ENCODE measurements at regions not wholly inside any gene's neighbourhood (a gene's known extent, or its start where the extent isn't known, plus 50 kb on each side); places are given as distances from the start of the nearest gene placed in this dataset.

DNA sequence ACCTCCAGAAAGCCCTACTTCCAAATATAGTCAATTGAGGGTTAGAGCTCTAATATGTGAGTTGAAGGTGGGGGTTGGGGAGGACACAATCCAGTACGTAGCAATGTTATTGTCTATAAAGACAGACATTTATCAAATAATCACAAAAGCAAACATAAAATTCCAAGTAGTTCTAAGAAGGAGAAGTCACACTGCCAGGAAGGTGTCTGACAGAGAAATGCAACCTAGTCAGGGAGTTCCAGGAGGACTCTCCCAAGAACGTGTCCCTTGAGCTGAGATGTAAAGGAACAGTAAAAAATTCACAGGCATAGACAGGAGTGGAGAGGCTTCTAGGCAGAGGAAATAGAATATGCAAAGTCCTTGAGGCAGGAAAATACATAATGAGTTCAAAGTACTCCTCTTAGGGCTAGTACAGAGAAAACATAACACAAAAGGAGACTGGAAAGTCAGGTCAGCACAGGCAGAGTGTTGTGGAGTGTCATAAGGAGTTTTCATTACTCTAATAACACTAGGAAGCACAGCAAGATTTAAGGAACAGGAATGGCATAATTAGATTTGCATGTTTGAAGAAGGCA, 277.6 kb upstream of the STT3B start:
- Histone ChIP-seq H3K4me1 (ENCODE audit: insufficient read depth) (no peaks in the 10 kb centered on the region), H3K9me2 (replicated peaks; ENCODE audit: insufficient read depth) (no peaks in the 10 kb centered on the region), H3K79me2 (no peaks in the 10 kb centered on the region), H2AFZ (no peak overlapping the region), H3K4me2 (no peak overlapping the region), H3K36me3 (replicated peaks; ENCODE audit: insufficient read depth, low read depth) (no peaks in the 10 kb centered on the region), H3K4me3 (no peak overlapping the region), H3K27me3 (no peaks in the 10 kb centered on the region), H4K20me1 (ENCODE audit: insufficient read depth, poor library complexity, severe bottlenecking) (no peaks in the 10 kb centered on the region), H3K9me3 (ENCODE audit: low read depth) (no peaks in the 10 kb centered on the region), H3K27ac (peak overlapping the region; percentile 28)
- TF ChIP-seq, protein P1, sequence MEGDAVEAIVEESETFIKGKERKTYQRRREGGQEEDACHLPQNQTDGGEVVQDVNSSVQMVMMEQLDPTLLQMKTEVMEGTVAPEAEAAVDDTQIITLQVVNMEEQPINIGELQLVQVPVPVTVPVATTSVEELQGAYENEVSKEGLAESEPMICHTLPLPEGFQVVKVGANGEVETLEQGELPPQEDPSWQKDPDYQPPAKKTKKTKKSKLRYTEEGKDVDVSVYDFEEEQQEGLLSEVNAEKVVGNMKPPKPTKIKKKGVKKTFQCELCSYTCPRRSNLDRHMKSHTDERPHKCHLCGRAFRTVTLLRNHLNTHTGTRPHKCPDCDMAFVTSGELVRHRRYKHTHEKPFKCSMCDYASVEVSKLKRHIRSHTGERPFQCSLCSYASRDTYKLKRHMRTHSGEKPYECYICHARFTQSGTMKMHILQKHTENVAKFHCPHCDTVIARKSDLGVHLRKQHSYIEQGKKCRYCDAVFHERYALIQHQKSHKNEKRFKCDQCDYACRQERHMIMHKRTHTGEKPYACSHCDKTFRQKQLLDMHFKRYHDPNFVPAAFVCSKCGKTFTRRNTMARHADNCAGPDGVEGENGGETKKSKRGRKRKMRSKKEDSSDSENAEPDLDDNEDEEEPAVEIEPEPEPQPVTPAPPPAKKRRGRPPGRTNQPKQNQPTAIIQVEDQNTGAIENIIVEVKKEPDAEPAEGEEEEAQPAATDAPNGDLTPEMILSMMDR (IDR thresholded peaks at IDR 0.05; ENCODE audit: poor library complexity) = no peak
- TF ChIP-seq EZH2 (IDR thresholded peaks at IDR 0.05; ENCODE audit: borderline replicate concordance) (no peak), EZH2phosphoT487 (IDR thresholded peaks at IDR 0.05; ENCODE audit: low read depth, severe bottlenecking, unreplicated experiment) (no peak)
- no peak for DNase-seq (ENCODE audit: low spot score)
- WGBS (ENCODE audit: low lambda C conversion rate, missing lambda C conversion rate) = 59% methylated on average over 2 of the region's 2 CpGs

DNA sequence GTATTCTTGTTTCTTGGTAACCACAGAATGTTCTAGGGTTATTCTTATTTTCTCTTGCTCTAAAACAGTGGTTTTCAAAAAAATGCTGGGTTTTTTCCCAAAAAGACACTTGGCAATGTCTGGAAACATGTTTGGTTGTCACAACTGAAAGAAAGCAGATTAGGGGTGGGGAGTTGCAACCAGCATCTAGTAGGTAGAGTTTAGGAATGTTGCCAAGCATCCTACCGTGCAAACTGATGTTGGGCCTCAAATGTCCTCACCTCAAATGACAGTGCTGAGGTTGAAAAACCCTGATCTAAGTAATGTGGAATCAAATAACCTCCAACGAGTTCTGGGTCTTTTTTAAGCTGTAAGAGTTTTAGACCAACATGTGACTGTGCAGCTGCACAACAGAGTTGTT, 270.5 kb upstream of the STT3B start:
- no peak overlapping the region for H3K4me2 ChIP-seq
- H3K4me1 ChIP-seq (ENCODE audit: insufficient read depth) = no peaks in the 10 kb centered on the region
- no peaks in the 10 kb centered on the region for H3K9me3 ChIP-seq (ENCODE audit: low read depth)
- no peaks in the 10 kb centered on the region for H3K79me2 ChIP-seq
- H2AFZ ChIP-seq = no peak overlapping the region
- no peaks in the 10 kb centered on the region for H3K27me3 ChIP-seq
- WGBS (ENCODE audit: low lambda C conversion rate, missing lambda C conversion rate) = 61% methylated on average over 2 of the region's 2 CpGs
- no peak for DNase-seq (ENCODE audit: low spot score)
- no peak overlapping the region for H3K4me3 ChIP-seq
- H3K36me3 ChIP-seq (replicated peaks; ENCODE audit: insufficient read depth, low read depth) = no peaks in the 10 kb centered on the region
- TF ChIP-seq EZH2phosphoT487 (IDR thresholded peaks at IDR 0.05; ENCODE audit: low read depth, severe bottlenecking, unreplicated experiment) = no peak
- no peak for TF ChIP-seq EZH2 (IDR thresholded peaks at IDR 0.05; ENCODE audit: borderline replicate concordance)
- TF ChIP-seq, protein P1 (IDR thresholded peaks at IDR 0.05; ENCODE audit: poor library complexity) = no peak
- no peaks in the 10 kb centered on the region for H3K9me2 ChIP-seq (replicated peaks; ENCODE audit: insufficient read depth)
- no peaks in the 10 kb centered on the region for H4K20me1 ChIP-seq (ENCODE audit: insufficient read depth, poor library complexity, severe bottlenecking)
- H3K27ac ChIP-seq = no peak overlapping the region

DNA sequence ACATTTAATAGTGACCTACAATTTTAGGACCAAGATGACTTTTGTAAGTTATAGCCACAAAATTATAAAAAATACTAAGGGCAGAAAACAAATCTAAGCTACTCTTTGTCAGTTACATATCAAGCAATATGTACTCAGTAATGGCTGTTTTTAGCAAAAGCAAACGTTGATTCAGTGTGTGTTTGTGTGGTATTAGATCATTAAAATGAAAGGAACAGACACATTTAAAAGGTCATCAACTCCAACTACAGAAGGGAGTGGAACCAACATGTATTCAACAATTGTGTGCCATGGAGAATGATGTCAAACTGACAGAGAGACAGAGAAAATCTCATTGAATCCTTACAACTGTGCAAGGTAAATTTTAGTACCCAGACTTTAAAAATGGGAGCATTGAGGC, 268.8 kb upstream of the STT3B start:
- H3K27ac ChIP-seq = no peak overlapping the region
- no peaks in the 10 kb centered on the region for H4K20me1 ChIP-seq (ENCODE audit: insufficient read depth, poor library complexity, severe bottlenecking)
- H3K9me3 ChIP-seq (ENCODE audit: low read depth) = no peaks in the 10 kb centered on the region
- DNase-seq (ENCODE audit: low spot score) = no peak
- H3K4me2 ChIP-seq = no peak overlapping the region
- H3K4me3 ChIP-seq = no peak overlapping the region
- no peak overlapping the region for H2AFZ ChIP-seq
- H3K79me2 ChIP-seq = no peaks in the 10 kb centered on the region
- no peaks in the 10 kb centered on the region for H3K9me2 ChIP-seq (replicated peaks; ENCODE audit: insufficient read depth)
- H3K4me1 ChIP-seq (ENCODE audit: insufficient read depth) = no peaks in the 10 kb centered on the region
- H3K36me3 ChIP-seq (replicated peaks; ENCODE audit: insufficient read depth, low read depth) = no peaks in the 10 kb centered on the region
- H3K27me3 ChIP-seq = no peaks in the 10 kb centered on the region
- TF ChIP-seq, protein P1 (IDR thresholded peaks at IDR 0.05; ENCODE audit: poor library complexity) = no peak
- TF ChIP-seq EZH2phosphoT487 (IDR thresholded peaks at IDR 0.05; ENCODE audit: low read depth, severe bottlenecking, unreplicated experiment) = no peak
- TF ChIP-seq EZH2 (IDR thresholded peaks at IDR 0.05; ENCODE audit: borderline replicate concordance) = no peak
- WGBS (ENCODE audit: low lambda C conversion rate, missing lambda C conversion rate) = 57% methylated on average over 1 of the region's 1 CpG
